IPS DF 6.9 (cell line): ENCODE measurements at regions not wholly inside any gene's neighbourhood (a gene's known extent, or its start where the extent isn't known, plus 50 kb on each side); places are given as distances from the start of the nearest gene placed in this dataset.

ENCODE experiments used
- DNase-seq: peaks from one replicate; pipeline ENCODE4 v3.0.0-alpha.2; 2013; ENCODE audit warnings: low read depth, low spot score
- H3K27ac ChIP-seq: one replicate; pipeline ENCODE4 v1.5.1; 2013; ENCODE audit warnings: low read length, control low read depth
- H3K27me3 ChIP-seq: 2 replicates; pipeline ENCODE4 v1.6.1; 2013; ENCODE audit warnings: mild to moderate bottlenecking, low read length; ENCODE audit not compliant: control insufficient read depth, insufficient read depth
- H3K36me3 ChIP-seq: 2 replicates; pipeline ENCODE4 v1.6.1; 2013; ENCODE audit warnings: low read length; ENCODE audit not compliant: control insufficient read depth, insufficient read depth
- H3K4me1 ChIP-seq: 2 replicates; pipeline ENCODE4 v1.6.1; 2013; ENCODE audit warnings: low read length; ENCODE audit not compliant: control insufficient read depth, insufficient read depth
- H3K4me3 ChIP-seq: 2 replicates; pipeline ENCODE4 v1.5.1; 2013; ENCODE audit warnings: mild to moderate bottlenecking, low read length
- H3K9me3 ChIP-seq: 2 replicates; pipeline ENCODE4 v1.6.1; 2013; ENCODE audit warnings: low read length, inconsistent platforms; ENCODE audit not compliant: control insufficient read depth, insufficient read depth
- WGBS: extraction: QIAGEN DNeasy Blood & Tissue Kit; methylation state at CpG from one replicate; pipeline ENCODE4 v1.1.7; 2013; ENCODE audit warnings: mixed read lengths, missing lambda C conversion rate; ENCODE audit not compliant: insufficient read length, insufficient coverage; 5-methylcytosine and 5-hydroxymethylcytosine counted together

DNA sequence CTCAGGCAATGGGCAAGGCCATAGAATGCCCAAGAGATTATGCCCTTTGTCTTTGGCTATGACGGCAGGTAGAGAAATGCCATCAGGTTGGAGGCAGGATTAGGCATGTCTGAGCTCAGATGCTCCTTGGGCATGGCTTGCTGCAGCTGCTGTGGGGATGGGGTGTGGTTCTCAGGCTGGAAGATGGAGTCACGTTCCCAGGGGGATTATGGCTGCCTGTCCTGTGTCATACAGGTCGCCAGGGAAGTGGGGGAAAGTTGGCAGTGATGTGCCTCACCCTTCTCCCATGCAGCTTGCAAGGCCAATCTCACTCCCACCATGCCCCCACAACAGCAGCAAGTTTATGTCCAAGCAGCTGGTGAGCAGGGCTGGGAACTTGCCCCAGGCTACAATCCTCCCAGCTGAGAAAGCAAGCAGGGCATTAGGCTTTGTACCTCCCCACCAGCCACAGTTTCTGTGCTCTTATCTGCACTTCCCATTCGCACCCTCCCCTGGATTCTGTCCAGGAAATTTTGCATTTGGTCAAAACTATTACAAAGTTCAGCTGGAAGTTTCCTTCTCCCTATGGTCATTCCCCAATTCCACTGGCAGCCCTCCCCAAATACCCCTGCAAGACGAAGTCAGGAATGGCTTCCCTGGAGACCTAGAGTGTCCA, 1788.0 kb upstream of the NUDT12 start:
- DNase-seq: no peak
- Histone ChIP-seq H3K27ac (no peak overlapping the region), H3K4me1 (no peaks in the 10 kb centered on the region), H3K27me3 (no peaks in the 10 kb centered on the region), H3K9me3 (no peaks in the 10 kb centered on the region), H3K4me3 (no peak overlapping the region), H3K36me3 (no peaks in the 10 kb centered on the region)
- no CpG with 5 or more reads among the region's 5 CpGs for WGBS

- Histone ChIP-seq H3K36me3 (no peaks in the 10 kb centered on the region), H3K4me1 (no peaks in the 10 kb centered on the region), H3K27ac (no peak overlapping the region), H3K9me3 (no peaks in the 10 kb centered on the region), H3K4me3 (no peak overlapping the region), H3K27me3 (no peaks in the 10 kb centered on the region)
- DNase-seq: no peak
- no CpG with 5 or more reads among the region's 3 CpGs for WGBS
These were observed 1769.0 kb upstream of the NUDT12 start for GRCh38 chr5:105331558-105331957.

- no peaks in the 10 kb centered on the region for H3K4me1 ChIP-seq
- no CpG with 5 or more reads among the region's 1 CpG for WGBS
- DNase-seq: no peak
- no peaks in the 10 kb centered on the region for H3K9me3 ChIP-seq
- no peak overlapping the region for H3K27ac ChIP-seq
- H3K36me3 ChIP-seq: no peaks in the 10 kb centered on the region
- no peaks in the 10 kb centered on the region for H3K27me3 ChIP-seq
- no peak overlapping the region for H3K4me3 ChIP-seq
These were observed 1767.6 kb upstream of the NUDT12 start for GRCh38 chr5:105330185-105330584.

DNA sequence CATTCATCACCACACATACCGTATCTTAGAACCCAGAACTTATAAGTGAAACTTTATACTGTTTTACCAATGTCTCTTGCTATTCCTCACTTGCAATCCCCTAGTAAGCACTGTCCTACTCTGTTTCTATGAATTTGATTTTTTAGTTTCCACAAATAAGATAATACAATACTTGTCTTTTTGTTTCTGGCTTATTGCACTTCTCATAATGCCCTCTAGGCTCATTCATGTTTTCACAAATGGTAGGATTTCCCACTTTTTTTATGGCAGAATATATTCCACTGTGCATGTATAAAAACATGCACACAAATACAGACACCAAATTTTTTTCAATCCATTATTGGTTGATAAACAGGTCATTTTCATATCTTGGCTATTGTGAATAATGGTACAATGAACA, 1742.3 kb upstream of the NUDT12 start:
- no CpG with 5 or more reads among the region's 1 CpG for WGBS
- Histone ChIP-seq H3K4me1 (no peaks in the 10 kb centered on the region), H3K27me3 (no peaks in the 10 kb centered on the region), H3K4me3 (no peak overlapping the region), H3K9me3 (no peaks in the 10 kb centered on the region), H3K27ac (no peak overlapping the region), H3K36me3 (no peaks in the 10 kb centered on the region)
- no peak for DNase-seq

DNA sequence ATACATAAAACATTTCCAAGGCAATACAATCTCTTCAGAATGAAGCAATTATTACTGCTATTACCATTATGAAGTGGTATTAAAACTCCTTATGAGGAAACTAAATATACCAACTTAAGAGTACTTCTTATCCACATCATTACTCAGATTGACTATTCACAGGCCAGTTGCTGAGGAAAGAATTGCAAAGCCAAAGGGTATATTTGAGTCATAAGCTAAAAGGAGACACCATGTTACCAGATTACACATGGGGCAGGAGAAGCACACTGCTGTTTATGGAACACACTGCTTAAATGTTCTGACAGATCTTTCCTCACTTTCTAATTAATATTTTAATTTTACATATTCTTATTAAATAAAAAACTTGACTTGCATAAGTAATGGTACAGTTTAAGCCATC, 1726.4 kb upstream of the NUDT12 start:
- Histone ChIP-seq H3K27ac (no peak overlapping the region), H3K9me3 (no peaks in the 10 kb centered on the region), H3K4me1 (no peaks in the 10 kb centered on the region), H3K36me3 (no peaks in the 10 kb centered on the region), H3K4me3 (no peak overlapping the region), H3K27me3 (no peaks in the 10 kb centered on the region)
- DNase-seq: no peak

DNA sequence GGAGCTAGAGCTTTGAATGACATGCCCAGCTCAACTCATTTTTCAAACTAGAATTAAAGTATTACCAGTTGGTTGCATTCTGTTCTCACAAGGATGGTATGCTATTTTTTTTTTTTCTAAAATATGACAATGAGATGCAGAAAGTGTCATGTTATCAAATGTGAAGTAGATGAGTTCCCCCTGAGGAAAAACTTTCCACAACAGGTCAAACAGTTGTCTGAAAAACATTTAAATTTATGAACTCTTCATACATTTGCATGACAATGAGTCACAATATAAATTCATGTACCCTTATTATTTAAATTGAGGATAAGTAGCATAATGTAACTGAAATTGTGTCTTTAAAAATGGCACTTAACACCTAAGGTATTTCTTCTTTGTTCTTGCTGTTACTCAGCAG, 1720.5 kb upstream of the NUDT12 start:
- H3K36me3 ChIP-seq: no peaks in the 10 kb centered on the region
- no peaks in the 10 kb centered on the region for H3K9me3 ChIP-seq
- no peak overlapping the region for H3K4me3 ChIP-seq
- no peaks in the 10 kb centered on the region for H3K27me3 ChIP-seq
- no peaks in the 10 kb centered on the region for H3K4me1 ChIP-seq
- H3K27ac ChIP-seq: no peak overlapping the region
- DNase-seq: no peak

DNA sequence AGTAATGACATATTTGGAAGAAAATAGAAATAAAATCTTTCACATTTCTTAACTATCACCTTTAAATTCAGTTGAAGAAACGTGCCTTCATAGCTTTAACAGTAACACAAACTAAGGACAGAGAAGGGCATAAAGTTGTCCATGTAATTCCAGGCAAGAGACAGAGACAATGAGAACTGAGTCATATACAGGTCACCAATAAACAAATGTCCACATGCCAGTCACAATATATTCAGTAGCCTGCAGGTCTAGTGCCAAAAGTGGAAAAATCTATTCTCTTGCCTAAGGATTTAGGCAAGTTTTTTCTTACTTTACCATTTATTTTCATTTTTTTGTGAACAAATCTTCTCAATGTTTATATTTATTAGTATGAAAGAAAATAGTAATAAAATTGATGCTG, 1711.5 kb upstream of the NUDT12 start:
- no peak for DNase-seq
- WGBS: no CpG with 5 or more reads among the region's 1 CpG

GRCh38 chr5:105263515-105263914, 1700.9 kb upstream of the NUDT12 start:
- no peak for DNase-seq
- Histone ChIP-seq H3K9me3 (no peaks in the 10 kb centered on the region), H3K4me1 (no peaks in the 10 kb centered on the region), H3K36me3 (no peaks in the 10 kb centered on the region), H3K4me3 (no peak overlapping the region), H3K27ac (no peak overlapping the region), H3K27me3 (no peaks in the 10 kb centered on the region)
- WGBS: no CpG with 5 or more reads among the region's 1 CpG

More for the DNA sequence above, 1711.5 kb upstream of the NUDT12 start:
- Histone ChIP-seq H3K27me3 (no peaks in the 10 kb centered on the region), H3K4me3 (no peak overlapping the region), H3K4me1 (no peaks in the 10 kb centered on the region), H3K36me3 (no peaks in the 10 kb centered on the region), H3K9me3 (no peaks in the 10 kb centered on the region), H3K27ac (no peak overlapping the region)

DNA sequence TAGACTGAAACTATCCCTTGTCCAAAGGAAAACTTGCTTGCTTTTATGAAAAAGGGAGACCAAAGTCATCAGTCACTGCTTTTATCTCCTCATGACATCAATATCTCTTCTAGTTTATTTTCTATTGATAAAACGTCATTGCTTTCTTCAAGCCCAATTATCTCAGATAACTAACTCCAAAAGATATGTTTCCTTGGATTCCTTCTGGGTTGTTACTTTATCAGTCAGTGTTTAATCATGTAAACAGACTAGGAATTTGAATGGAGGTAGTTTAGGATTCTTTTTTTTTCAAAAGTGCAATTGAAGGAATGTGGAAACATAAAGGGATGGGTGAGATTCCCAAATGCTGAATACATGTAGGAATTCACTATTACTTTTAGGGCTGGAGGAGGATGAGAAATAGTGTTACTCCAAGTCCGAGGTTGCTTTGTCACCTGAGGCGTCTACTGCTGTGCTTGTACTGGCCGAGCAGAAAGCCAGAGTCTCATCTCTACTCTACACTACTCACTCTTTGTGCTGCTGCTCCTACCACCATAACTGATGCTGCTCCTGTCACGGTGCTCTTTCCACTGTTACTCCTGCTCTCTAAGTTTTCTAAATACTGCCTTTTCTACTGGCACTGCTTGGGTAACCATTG, 1697.1 kb upstream of the NUDT12 start:
- H3K36me3 ChIP-seq: no peaks in the 10 kb centered on the region
- H3K4me1 ChIP-seq: no peaks in the 10 kb centered on the region
- H3K27ac ChIP-seq: no peak overlapping the region
- H3K27me3 ChIP-seq: no peaks in the 10 kb centered on the region
- no CpG with 5 or more reads among the region's 5 CpGs for WGBS
- no peaks in the 10 kb centered on the region for H3K9me3 ChIP-seq
- H3K4me3 ChIP-seq: no peak overlapping the region
- DNase-seq: no peak

DNA sequence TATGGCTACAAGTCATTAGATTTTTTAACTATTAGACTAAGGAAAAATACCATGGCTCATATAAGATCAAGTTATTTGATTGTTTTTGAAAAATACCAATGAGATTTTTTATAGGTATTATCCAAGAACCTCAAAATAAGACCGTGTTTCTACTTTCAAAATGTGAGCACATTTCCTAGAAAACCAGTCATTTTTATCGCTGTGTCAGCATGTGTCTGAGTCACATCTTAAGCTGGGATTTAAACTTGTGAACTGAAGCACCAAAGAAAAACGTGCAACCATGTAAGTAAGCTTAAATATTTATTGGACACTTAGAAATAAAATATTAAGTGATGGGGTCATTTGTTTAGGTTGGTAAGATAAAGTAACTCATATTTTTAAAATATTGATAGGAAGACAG, 1676.0 kb upstream of the NUDT12 start:
- DNase-seq: no peak
- WGBS: no CpG with 5 or more reads among the region's 3 CpGs
- H3K27ac ChIP-seq: no peak overlapping the region
- H3K36me3 ChIP-seq: no peaks in the 10 kb centered on the region
- no peaks in the 10 kb centered on the region for H3K27me3 ChIP-seq
- H3K9me3 ChIP-seq: no peaks in the 10 kb centered on the region
- no peak overlapping the region for H3K4me3 ChIP-seq
- H3K4me1 ChIP-seq: no peaks in the 10 kb centered on the region

DNA sequence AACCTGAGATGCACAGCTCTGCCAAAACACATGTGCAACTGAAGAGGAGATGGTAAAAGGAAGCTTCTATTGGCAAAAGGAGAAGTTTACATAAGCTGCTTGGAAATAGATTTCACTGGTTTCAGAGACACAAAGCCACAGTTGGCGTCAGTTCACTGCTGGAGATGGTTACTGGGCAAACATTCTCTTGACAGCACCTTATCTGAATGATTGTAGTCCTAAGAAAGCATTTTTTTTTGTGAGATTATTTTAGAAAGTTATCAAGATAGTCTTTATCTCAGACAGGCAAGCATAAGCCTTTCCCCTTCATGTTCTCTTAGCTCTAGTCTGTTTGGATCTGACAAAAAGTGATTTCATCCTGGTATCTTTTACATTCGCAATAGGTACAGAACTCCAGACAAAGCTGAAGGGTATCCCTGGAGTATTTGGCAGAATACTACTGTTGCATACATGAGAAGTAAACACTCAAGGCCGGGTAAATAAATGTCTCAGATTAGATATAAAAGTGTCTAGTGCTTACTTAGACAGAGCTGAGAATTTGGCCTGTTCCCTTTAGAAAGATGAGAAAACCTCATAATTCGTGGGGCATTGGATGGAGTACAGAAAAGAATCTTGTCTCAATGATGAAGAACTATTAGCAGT, 1668.0 kb upstream of the NUDT12 start:
- H3K36me3 ChIP-seq: no peaks in the 10 kb centered on the region
- H3K27ac ChIP-seq: no peak overlapping the region
- no peaks in the 10 kb centered on the region for H3K4me1 ChIP-seq
- no CpG with 5 or more reads among the region's 4 CpGs for WGBS
- no peak overlapping the region for H3K4me3 ChIP-seq
- H3K27me3 ChIP-seq: no peaks in the 10 kb centered on the region
- no peaks in the 10 kb centered on the region for H3K9me3 ChIP-seq
- no peak for DNase-seq
